Muscle of back (tissue), 3 donors: ENCODE measurements at regions not wholly inside any gene's neighbourhood (a gene's known extent, or its start where the extent isn't known, plus 50 kb on each side); places are given as distances from the start of the nearest gene placed in this dataset.
A peak's percentile ranks its signal among the peaks of the same experiment; 100 is the strongest.
"Not testable (repeated sequence)": the region's sequence is repeated elsewhere in the genome, so short reads cannot be mapped to it uniquely, and the experiment has no call there.

Source experiments
- DNase-seq, 3 donors: peaks; one replicate each; pipeline versions ENCODE4 v3.0.0 to v3.0.0-alpha.2; 2013

DNA sequence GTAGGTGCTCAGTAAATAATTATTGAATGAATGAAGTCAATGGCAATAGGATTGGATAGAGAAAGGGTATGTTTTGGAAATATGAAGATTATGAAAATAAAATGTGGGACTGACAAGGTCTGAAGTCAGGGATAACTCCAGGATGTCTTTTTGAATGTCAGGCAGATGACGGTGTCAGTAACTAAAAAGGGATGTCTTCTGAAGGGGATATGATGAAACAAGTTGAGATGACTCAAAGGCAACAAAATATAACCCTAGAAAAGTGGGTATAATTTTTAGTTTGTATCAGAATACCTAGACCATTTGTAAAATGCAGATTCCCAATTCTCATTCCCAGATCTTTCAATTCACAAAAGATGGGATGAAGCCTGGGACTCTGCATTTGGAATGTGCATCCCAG is 257.3 kb upstream of the SGK1 start:
- no peak for DNase-seq

DNA sequence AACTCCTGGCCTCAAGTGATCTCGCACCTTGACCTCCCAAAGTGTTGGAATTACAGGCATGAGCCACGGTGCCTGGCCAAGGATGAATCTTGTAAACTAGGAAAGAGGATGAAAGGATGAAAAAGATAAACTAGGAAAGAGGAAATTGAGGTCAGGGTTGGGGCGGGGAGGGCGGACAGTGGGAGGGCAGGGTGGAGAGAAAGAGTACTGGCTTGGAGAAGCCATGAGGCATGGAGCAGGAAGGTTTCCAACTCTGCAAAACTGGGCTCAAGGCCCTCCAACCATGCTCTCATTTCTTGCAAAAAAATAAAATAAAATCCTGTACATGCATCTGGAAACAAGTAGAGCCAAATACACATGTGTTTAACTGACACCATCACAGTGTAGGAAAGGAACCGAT is 256.6 kb upstream of the SGK1 start:
- no peak for DNase-seq

DNA sequence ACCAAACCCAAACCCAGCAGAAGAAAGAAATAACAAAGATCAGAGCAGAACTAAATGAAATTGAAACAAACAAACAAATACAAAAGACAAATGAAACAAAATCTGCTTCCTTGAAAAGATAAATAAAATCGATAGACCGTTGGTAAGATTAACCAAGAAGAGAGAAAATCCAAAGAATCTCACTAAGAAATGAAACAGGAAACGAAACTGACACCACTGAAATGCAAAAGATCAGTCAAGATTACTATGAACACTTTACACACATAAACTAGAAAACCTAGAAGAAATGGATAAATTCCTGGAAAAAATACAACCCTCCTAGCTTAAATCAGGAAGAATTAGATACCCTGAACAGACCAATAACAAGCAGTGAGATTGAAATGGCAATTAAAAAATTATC is 252.1 kb upstream of the SGK1 start:
- not testable (repeated sequence) for DNase-seq

DNA sequence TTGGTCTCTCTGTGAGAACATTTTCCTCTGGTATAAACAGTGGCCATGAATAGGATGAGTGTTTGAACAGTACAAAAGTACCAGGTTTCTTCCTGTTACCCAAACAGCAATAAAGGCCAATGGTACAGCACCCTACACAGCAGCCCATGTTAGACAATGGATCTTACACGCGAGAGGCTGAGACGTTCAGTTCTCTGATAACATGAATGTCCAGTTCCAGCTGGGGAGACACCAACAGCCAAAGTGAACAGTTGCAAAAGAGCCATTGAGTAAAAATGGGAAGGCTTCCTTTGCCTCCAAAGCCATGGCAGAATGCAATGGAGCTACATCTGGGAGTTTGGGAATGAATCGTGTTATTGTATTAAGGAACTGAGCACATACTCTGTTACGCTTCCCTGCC is 246.8 kb upstream of the SGK1 start:
- no peak for DNase-seq

DNA sequence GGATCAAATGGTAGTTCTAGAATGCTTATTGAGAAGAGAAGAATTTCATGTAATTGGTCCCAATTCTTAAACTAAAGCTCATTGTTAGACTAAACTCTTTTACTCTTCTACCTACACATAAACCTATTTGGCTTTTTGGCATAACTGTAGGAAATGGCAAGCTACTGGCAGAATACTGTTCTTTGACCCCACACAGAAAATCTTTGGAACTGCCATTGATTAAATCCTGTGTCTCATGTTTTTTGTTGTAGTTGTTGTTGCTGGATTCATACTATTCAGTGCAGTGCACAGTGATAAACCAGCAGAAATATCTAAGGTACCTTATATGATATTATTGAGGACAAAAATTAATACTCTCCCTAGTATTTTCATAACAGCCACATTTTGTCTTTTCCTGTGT is 242.1 kb upstream of the SGK1 start:
- DNase-seq: no peak

DNA sequence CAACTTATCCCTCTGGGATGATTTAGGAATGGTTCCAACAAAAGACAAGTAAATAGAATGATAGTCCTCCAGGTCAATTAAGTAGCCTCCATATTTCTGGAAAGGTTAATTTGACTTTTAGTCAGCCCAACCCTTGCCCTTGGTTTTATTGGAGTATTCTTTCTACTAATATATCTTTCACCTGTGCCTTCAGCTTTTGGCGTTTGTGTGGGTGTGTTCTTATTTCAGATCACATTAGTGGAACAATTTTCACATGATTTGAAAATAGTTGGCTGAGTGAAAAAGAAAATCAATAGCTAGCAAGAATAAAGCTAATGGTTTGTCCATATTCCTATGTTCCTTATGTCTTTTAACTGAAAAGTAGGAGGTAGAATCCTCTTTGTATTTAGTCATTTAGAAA is 239.6 kb upstream of the SGK1 start:
- no peak for DNase-seq

DNA sequence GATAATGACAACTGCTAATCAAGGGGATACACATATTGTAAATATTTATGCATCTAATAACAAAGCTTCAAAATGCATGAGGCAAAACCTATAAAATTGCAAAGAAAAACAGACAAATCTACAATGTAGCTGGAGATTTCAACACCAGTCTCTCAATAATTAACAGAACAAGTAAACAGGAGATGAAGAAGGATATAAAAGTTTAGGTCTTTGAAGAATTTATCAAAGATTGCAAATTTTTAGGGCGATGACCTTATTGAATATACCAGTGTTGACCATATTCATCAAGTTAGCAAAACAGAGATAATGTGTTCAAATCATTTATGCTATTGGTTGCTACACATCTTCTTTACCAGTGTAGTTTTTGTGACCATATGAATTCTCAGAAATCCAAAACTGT is 237.8 kb upstream of the SGK1 start:
- DNase-seq: no peak

DNA sequence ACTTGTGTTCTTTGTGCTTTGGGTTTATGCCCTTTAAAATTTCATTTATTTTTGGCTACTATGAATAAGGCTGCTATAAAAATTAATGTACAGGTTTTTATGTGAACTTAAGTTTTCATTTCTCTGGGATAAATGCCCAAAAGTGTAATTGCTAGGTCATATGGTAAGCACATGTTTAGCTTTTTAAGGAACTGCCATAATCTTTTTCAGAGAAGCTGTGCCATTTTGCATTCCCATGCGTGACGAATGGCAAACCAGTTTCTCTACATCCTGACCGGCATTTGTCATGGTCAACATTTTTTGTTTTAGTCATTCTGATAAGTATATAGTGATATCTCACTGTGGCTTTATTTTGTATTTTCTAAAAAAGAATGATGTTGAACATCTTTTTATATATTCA is 236.0 kb upstream of the SGK1 start:
- DNase-seq: peak in 1 of 3 donors; percentile 46

DNA sequence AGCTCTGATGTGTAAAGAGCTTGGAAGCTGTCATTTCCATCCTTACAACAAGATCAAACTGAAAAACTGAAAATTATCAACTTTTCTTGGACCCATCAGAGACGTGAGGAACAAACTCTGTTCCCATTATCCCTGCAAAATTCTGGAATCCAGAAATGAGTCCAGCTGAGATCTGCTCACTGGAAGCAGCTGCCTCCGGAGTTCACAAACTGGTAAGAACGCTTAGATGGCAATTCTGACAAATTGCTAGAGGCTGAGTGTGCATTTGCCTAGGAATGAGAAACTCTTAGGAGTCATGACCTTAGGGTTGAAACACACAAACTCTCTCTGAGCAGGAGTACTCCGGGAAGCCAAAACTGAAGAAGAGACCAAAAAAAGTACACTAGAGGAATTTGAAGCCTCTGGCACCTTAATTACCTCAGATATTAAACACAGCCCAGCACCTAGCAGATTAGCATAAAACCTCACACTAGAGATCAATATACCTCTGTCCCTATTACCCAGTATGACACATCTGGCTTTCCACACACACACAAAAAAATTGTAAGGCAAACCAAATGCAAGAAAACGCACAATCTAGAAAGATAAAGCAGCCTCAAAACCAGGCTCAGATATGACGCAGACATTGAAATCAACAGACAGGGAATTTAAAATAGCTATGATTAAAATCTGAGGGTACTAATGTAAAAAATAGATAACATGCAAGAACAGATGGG is 233.5 kb upstream of the SGK1 start:
- DNase-seq: peak in 1 of 3 donors; percentile 64

DNA sequence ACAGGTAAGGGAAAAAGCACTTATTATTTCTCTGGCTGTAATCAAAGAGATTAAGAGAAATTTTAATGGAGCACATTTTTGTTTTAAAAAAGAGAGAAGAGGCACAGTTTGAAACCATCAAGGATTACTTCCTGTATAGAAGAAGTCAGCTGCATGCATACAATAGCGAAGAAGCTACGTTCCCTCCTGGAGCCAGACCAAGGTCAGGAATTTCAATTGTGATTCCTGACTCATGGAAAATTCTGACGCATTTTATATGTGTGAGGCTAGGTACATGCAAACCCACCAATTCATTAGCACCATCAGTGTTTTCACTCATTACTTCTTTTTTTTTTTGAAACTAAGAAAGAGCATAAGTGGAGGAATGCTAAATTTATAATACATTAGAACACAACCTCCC is 232.7 kb upstream of the SGK1 start:
- peak; percentile 32 to 67 (median 52) for DNase-seq

DNA sequence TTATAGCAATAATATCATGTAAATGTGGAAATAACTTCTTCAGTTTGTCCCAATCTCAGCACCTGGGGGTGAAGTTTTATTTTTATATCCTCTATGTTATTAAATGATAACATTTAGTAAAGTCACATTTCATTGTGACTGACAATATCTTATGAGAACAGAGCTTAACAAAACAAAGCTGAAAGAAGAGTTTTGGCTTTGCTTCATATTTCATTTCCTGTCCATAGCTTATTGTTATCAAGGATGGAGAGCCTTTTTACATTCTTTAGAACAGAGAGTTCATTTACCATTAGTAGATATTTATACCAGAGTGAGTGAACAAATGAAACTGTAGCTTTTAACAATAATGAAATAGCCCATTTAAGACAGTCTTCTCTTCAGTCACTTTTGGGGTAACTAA is 231.9 kb upstream of the SGK1 start:
- no peak for DNase-seq

DNA sequence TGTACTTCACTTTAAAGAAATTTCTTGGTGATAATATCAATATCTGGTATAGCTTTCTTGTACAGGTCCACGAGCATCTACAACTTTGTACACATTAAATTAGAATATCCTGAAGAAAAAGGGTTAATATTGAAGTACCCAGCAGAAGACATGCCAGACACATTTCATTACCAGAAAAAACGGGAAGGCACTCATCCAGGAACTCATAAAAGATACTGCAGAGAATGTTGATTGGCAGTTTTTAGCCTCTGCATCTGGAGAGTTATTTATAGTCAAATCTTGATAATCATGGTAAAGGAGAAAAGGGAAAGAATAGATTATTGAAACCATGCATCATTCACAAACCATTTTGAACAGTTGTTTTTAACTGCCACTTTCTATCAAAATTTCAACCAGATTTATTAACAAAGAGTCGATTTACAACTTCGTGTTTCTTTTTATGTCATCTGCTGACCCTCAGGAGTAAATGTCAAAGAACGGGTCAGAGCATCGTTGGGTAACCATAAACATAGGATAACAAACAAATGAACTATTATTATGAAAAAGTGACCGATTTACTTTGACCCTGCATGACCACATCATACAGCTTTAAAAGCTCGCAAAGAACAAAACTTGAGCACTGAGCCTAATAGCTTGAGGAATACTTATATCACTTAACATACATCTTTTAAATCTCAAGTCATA is 229.2 kb upstream of the SGK1 start:
- DNase-seq: no peak

DNA sequence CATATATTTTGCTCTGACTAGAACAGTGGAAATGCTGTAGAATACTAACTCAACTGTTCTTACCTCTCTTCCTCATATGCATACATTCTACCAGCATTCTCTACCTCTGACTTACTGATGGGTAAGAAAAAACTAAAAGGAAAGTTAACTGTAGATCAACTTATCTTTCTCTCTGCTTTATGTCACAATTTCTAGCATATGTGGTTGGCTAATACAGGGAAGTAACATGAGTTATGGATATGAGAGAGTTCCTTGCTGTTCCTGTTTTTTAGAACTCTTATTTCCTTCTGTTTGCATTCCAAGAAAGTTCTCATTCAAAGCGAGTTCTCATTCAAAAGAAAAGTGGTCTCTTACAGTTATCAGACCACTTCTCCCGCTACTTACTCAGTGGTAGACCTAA is 226.8 kb upstream of the SGK1 start:
- DNase-seq: no peak

DNA sequence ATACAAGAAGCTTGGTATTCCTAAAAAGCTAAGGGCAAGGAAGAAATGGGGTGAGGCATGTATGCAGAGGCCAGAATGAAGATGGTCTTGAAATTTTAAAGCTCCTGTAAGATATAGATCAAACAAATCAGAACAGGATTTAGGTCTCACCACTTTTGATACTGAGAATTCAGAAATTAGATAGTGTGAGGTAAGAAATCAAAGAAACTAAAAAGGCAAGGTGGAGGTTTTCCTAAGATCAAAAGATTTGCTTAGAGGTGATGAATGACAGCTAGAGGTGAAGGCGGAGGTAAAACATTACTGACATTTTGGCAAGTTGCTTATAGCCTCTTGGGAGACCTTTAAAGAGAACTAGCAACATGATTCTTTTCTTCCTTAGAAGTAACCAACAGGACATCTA is 225.2 kb upstream of the SGK1 start:
- no peak for DNase-seq

DNA sequence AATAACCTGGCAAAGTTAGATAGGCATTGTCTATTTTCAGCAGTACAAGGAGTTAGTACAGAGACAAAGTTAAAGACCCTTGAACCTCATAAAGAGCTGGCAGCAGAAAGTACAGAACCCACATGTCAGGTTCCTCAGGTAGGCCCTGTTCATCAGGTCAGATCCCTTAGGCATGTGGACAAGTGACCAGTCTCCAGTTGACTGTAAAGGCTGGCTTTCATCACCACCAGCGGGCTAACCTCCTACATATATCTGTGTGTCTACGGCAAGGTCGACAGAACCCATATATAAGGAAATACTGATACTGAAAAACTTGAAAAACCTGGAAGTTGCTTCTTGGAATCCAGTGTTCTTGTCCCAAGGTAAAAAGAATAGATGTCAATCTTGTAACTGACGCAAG is 223.1 kb upstream of the SGK1 start:
- DNase-seq: no peak

DNA sequence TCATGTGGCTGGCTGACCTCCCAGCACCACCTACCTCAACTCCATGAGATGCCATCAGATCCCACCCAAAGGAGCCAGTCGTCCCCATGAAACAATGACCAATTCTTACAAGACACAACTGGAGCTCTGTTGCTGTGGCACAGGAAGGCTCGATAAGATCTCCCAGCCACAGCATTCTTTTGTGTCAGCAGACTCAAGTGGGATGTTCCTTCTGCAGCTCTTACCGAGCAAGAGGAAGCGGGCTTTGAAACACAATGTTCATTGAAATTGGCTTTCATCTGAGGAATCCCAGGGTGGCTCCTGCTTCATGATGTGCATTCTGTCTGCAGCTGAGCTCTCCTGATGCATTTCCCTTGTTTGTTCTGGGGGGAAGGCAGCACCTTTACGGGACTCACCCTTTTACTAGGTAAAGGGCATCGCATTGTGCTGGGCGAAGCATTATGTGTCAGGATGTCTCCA is 222.0 kb upstream of the SGK1 start:
- no peak for DNase-seq

DNA sequence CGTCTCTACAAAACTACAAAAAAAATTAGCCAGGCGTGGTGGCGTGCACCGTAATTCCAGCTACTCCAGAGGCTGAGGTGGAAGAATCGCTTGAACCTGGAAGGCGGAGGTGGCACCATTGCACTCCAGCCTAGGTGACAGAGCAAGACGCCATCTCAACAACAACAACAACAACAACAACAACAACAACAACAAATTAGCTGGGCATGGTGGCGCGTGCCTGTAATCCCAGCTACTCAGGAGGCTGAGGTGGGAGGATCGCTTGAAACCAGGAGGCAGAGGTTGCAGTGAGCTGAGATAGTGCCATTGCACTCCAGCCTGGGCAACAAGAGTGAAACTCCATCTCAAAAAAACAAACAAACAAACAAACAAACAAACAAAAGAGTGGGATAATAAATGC is 219.9 kb upstream of the SGK1 start:
- DNase-seq: not testable (repeated sequence)

DNA sequence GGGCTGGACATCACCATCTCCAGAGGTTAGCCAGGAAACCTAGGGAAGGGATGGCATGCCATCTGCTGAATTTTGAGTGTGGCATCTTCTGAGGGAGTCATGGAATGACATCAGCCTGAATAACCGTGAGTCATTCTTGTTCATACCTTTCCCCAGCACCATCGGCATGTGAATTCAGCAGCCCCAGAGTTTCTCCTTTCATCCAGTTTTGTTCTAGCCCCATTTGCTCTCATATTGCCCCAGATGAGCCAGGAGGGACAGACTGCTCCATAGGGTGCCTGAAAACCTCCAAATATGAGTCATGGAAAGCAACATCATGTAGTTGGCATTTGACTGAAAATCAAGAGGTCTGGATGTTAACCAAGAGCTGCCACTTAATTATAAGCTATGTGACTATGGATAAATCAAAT is 219.2 kb upstream of the SGK1 start:
- peak in 1 of 3 donors; percentile 88 for DNase-seq

DNA sequence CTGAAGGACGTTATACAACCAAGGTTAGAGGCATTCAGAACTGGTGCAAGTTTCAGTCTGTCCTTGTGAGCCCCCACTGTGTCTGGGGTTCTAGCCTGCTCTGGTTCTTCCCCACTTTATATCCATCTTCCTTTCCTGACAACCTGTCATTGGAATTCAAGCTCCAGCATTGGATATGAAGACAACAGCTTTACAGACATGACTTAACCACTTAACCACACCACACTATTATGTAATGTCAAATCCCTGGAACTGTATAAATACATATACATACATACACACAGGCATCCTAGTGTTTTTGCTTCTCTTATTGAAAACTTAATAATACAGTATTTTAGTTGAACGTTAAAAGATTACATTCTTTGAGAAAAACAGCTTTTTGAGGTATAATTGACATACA is 217.9 kb upstream of the SGK1 start:
- no peak for DNase-seq

DNA sequence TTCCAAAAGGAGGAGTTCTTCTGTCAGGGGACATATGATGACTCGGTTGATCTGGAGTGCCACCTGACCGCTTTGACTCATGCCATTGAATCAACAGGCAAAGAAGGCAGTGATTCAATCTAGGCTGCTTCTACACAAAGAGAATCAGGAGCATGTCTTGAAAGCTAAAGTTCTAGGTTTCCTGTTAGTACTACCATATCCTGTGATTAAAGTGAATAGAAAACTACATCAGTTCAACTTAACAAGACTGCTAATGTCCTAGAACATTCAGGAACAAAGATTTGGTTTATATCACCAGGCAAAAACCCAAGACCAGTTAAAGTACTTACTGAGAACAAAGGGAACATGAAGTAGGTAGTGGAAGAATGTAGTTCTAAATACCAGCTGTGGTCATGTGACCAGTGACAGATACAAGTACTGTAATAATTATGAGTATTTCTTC is 216.8 kb upstream of the SGK1 start:
- no peak for DNase-seq

DNA sequence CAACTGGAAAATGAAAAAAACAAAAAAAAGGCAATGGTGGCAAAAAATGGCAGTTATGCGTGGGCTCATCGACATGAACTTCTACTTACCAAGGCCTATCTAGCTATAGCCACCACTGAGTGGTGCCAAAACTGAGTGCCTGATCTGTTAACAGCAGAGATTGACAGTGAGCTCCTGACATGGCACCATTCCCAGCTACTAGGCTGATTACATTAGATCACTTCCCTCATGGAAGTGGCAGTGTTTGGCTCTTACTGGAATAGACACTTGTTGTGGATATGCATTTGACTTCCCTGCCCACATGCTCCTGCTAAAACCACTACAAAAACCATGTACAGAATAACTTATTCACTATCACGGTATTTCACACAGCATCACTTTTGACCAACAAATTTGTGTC is 216.1 kb upstream of the SGK1 start:
- DNase-seq: no peak

DNA sequence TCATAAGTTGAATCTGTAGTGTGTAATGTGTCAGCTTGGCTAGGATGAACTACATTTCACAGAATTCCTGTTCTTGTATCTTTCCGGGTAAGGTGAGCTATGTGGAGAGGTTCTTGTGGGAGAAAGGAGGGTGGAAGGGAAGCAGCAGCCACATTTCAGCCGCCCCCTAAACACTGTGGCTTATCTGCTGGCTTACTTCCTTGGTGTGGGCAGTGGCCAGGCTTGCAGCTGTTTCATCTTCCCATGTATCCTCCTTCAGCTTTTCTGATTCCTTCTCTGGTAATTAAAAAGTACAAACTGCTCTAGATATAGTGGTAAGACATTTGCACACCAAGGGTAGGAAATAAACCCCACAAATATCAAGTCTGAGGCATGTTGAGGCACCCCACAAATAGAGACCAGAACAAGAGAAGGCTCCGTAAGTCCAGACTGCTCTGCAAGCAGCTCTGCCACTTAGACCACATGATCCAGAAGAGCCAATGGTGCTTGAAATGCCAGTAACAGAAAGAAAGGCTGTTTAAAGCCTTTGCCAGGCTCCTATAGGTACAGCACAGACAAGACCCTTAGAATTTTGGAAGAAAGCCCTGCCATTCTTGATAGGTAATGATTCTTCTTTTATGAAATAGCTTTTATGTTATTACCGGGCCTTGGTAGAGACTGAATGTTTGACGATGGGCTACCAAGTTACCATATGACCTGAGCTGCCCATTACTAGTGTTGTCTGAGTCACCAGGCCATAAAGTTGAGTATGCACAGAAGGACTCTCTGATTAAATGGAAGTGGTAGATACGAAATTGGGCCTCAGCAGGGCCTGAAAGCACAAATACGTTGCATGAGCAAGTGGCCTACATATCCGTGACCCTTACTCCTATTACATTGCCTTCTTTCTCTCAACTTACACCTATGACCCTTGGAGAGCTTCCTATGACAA is 215.0 kb upstream of the SGK1 start:
- DNase-seq: no peak

DNA sequence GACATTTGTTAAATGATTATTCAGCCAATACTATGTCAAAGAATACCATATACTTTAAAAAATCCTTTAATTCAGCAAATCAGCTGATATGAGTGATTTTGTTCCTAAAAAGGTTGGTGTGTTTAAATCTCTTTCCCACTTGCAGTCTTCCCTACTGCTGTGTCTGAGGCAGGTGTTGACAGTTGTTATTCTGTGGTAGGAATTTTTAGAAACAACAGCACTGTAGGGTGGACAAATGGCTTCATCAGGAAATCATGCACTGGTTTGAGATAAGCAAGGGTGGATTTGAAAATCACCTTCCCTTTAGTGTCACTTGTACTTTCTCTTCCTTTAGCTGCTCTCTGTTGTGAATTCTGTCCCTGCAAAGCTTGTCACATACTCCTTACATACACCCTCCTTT is 213.7 kb upstream of the SGK1 start:
- DNase-seq: no peak
